Endodermal cell (in vitro differentiated cells): ENCODE measurements at regions not wholly inside any gene's neighbourhood (a gene's known extent, or its start where the extent isn't known, plus 50 kb on each side); places are given as distances from the start of the nearest gene placed in this dataset.
A peak's percentile ranks its signal among the peaks of the same experiment; 100 is the strongest.

Experiments
- DNase-seq: peaks from one replicate; pipeline ENCODE4 v3.0.0-alpha.2; 2017
- H3K27ac ChIP-seq: 2 replicates; pipeline ENCODE4 v1.5.1; 2013; ENCODE audit warnings: mild to moderate bottlenecking, low read depth, low read length, moderate library complexity
- H3K27me3 ChIP-seq: 2 replicates; pipeline ENCODE4 v1.6.1; 2013; ENCODE audit warnings: mild to moderate bottlenecking, low read length, moderate library complexity; ENCODE audit not compliant: insufficient read depth, control insufficient read depth, poor library complexity, severe bottlenecking
- H3K36me3 ChIP-seq: 2 replicates; pipeline ENCODE4 v1.7.0; 2013; ENCODE audit warnings: mild to moderate bottlenecking, low read length, moderate library complexity; ENCODE audit not compliant: control insufficient read depth, insufficient read depth
- H3K4me1 ChIP-seq: one replicate; pipeline ENCODE4 v1.7.0; 2013; ENCODE audit warnings: low read length; ENCODE audit not compliant: control insufficient read depth, insufficient read depth
- H3K4me3 ChIP-seq: 2 replicates; pipeline ENCODE4 v1.5.1; 2013; ENCODE audit warnings: mild to moderate bottlenecking, low read length, moderate library complexity
- H3K9ac ChIP-seq: 2 replicates; pipeline ENCODE4 v1.6.1; 2013; ENCODE audit warnings: mild to moderate bottlenecking, low read length, moderate library complexity; ENCODE audit not compliant: poor library complexity, severe bottlenecking; ENCODE audit errors: extremely low read depth
- H3K9me3 ChIP-seq: 2 replicates; pipeline ENCODE4 v1.6.1; 2013; ENCODE audit warnings: mild to moderate bottlenecking, low read length, moderate library complexity; ENCODE audit not compliant: control insufficient read depth
- H3K27ac Mint-ChIP-seq: 2 replicates; pipeline ENCODE4 v1.8.0; 2020; ENCODE audit warnings: mixed read lengths
- H3K27me3 Mint-ChIP-seq: 2 replicates; pipeline ENCODE4 v1.8.0; 2021; ENCODE audit warnings: mild to moderate bottlenecking, mixed read lengths; ENCODE audit not compliant: insufficient read depth
- H3K36me3 Mint-ChIP-seq: 2 replicates; pipeline ENCODE4 v1.8.0; 2020; ENCODE audit warnings: low read depth, mixed read lengths
- H3K4me1 Mint-ChIP-seq: 2 replicates; pipeline ENCODE4 v1.8.0; 2020; ENCODE audit warnings: mixed read lengths
- H3K4me3 Mint-ChIP-seq: 2 replicates; pipeline ENCODE4 v1.8.0; 2020; ENCODE audit warnings: mild to moderate bottlenecking, moderate library complexity, mixed read lengths
- H3K9me3 Mint-ChIP-seq: 2 replicates; pipeline ENCODE4 v1.8.0; 2020; ENCODE audit warnings: mild to moderate bottlenecking, mixed read lengths
- CTCF ChIP-seq: fragments of 200-600 bp; sonication (generic); conservative IDR thresholded peaks from 2 replicates; pipeline ENCODE4 v1.5.0; 2021; ENCODE audit warnings: antibody characterized with exemption, mild to moderate bottlenecking
- WGBS, 2 experiments: methylation state at CpG; one replicate each; pipeline versions ENCODE4 v1.1.5 to v1.1.7; 2013; ENCODE audit warnings: missing lambda C conversion rate in 2 of 2, mixed read lengths in 1 of 2; ENCODE audit not compliant: insufficient coverage in 1 of 2, insufficient read length in 1 of 2; 5-methylcytosine and 5-hydroxymethylcytosine counted together

DNA sequence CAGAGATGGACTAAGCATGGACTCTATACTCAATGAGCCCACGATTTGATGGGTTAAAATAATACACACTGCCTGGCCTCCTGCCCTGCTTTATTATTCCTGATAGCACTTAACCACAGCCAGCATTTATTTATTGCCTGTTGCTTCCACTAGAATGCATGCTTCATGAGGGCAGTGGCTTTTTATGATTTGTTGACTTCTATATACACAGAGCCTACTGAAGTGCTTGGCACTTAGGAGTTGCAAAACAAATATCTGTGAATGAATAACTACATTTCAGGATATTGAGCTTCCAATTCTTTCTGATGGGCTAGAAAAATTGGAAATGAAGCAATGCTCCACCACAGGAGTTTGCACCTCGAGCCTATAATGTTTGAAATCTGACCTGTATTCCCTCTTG is 513.6 kb upstream of the ZMIZ1 start:
- peaks cover 57% of the 10 kb centered on the region for H3K4me1 Mint-ChIP-seq

DNA sequence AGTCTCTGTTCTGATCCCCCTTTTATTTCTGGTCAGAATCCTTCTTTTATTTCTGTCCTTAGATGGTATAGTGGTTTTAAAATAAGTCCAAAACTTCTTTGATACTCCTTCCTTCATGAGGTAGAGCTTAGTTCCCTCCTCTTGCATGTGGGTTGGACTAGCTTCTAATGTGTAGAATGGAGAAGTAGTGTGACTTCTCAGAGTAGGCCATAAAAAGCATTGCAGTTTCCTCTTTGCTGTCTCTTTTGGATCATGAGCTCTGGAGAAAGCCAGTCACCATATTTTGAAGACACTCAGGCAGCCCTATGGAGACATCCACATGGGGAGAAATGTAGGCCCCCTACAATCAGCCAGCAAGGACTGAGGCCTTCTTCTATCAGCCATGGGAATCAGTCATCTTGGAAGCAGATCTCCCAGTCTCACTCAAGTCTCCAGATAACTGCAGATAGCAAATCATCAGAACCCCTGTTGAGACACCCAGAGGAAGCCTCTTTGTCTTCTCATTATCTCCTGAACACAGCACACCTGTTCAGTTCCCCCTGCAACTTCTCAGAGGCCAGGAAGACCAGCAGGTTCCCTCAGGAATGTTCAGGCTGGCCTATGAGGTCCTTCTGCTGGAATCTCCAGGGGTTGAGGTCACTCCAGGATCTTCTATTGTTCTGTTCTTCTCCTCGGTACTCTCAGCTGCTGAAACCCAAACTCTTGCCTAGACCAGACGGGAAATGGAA is 511.9 kb upstream of the ZMIZ1 start:
- peaks cover 13% of the 10 kb centered on the region for H3K4me1 ChIP-seq
- DNase-seq = peak; percentile 68
- H3K9me3 ChIP-seq = no peaks in the 10 kb centered on the region
- H3K4me3 ChIP-seq = no peak overlapping the region
- WGBS, 2 experiments = 80 to 85% methylated on average over 2 of the region's 2 CpGs
- no peak overlapping the region for H3K27ac ChIP-seq
- no peaks in the 10 kb centered on the region for H3K36me3 Mint-ChIP-seq
- no peaks in the 10 kb centered on the region for H3K27me3 Mint-ChIP-seq
- no peak overlapping the region for H3K27ac Mint-ChIP-seq
- H3K4me1 Mint-ChIP-seq = peaks cover 50% of the 10 kb centered on the region
- no peak for TF ChIP-seq CTCF
- no peaks in the 10 kb centered on the region for H3K27me3 ChIP-seq
- no peak overlapping the region for H3K9ac ChIP-seq
- no peaks in the 10 kb centered on the region for H3K9me3 Mint-ChIP-seq
- H3K36me3 ChIP-seq = no peaks in the 10 kb centered on the region
- H3K4me3 Mint-ChIP-seq = no peak overlapping the region

More for the DNA sequence above, 513.6 kb upstream of the ZMIZ1 start:
- Histone ChIP-seq H3K9ac (no peak overlapping the region), H3K4me3 (no peak overlapping the region), H3K27me3 (peaks cover 5% of the 10 kb centered on the region), H3K36me3 (no peaks in the 10 kb centered on the region), H3K27ac (no peak overlapping the region), H3K4me1 (peaks cover 19% of the 10 kb centered on the region), H3K9me3 (no peaks in the 10 kb centered on the region)
- DNase-seq = no peak
- no peaks in the 10 kb centered on the region for H3K9me3 Mint-ChIP-seq
- H3K36me3 Mint-ChIP-seq = no peaks in the 10 kb centered on the region
- TF ChIP-seq CTCF = no peak
- no peaks in the 10 kb centered on the region for H3K27me3 Mint-ChIP-seq
- no peak overlapping the region for H3K4me3 Mint-ChIP-seq
- no peak overlapping the region for H3K27ac Mint-ChIP-seq
- WGBS, 2 experiments = 94 to 100% methylated on average over 2 of the region's 2 CpGs

- H3K4me1 Mint-ChIP-seq = peaks cover 45% of the 10 kb centered on the region
- H3K4me3 Mint-ChIP-seq = no peak overlapping the region
- WGBS, 2 experiments = 78 to 100% methylated on average over 1 to 2 of the region's 2 CpGs
- Histone ChIP-seq H3K9ac (no peak overlapping the region), H3K4me3 (no peak overlapping the region), H3K4me1 (peaks cover 13% of the 10 kb centered on the region), H3K27me3 (no peaks in the 10 kb centered on the region), H3K9me3 (no peaks in the 10 kb centered on the region), H3K36me3 (no peaks in the 10 kb centered on the region), H3K27ac (no peak overlapping the region)
- no peaks in the 10 kb centered on the region for H3K36me3 Mint-ChIP-seq
- no peaks in the 10 kb centered on the region for H3K9me3 Mint-ChIP-seq
- no peak overlapping the region for H3K27ac Mint-ChIP-seq
- no peak for DNase-seq
- no peak for TF ChIP-seq CTCF
- peaks cover 4% of the 10 kb centered on the region for H3K27me3 Mint-ChIP-seq
Measured at GRCh38 chr10:78557433-78557925, 511.3 kb upstream of the ZMIZ1 start.
